Stimulated activated effector memory CD8-positive, alpha-beta T cell treated with anti-CD3 and anti-CD28 coated beads, Interleukin-12 subunit alpha, Interleukin-12 subunit beta, amount 100 ng/mL, for 72 hours (primary cell): ENCODE measurements at regions not wholly inside any gene's neighbourhood (a gene's known extent, or its start where the extent isn't known, plus 50 kb on each side); places are given as distances from the start of the nearest gene placed in this dataset.
A peak's percentile ranks its signal among the peaks of the same experiment; 100 is the strongest.

Source experiments
- ATAC-seq: fragments of 150-1000 bp; cut with Tn5 transposase; 2 replicates; pipeline ENCODE4 v1.10.0; 2021
- DNase-seq, 2 donors: peaks; one replicate each; pipeline ENCODE4 v3.0.0; 2021 to 2022; ENCODE audit warnings: low spot score in 2 of 2
- H3K27ac Mint-ChIP-seq: one replicate; pipeline ENCODE4 v1.8.0; 2022; ENCODE audit warnings: mild to moderate bottlenecking, mixed read lengths
- H3K36me3 Mint-ChIP-seq: one replicate; pipeline ENCODE4 v1.8.0; 2022; ENCODE audit warnings: mild to moderate bottlenecking, mixed read lengths
- H3K4me1 Mint-ChIP-seq: one replicate; pipeline ENCODE4 v1.8.0; 2022; ENCODE audit warnings: mixed read lengths
- H3K4me3 Mint-ChIP-seq: one replicate; pipeline ENCODE4 v1.8.0; 2022; ENCODE audit warnings: mild to moderate bottlenecking, mixed read lengths
- H3K9me3 Mint-ChIP-seq: one replicate; pipeline ENCODE4 v1.8.0; 2022; ENCODE audit warnings: mixed read lengths

DNA sequence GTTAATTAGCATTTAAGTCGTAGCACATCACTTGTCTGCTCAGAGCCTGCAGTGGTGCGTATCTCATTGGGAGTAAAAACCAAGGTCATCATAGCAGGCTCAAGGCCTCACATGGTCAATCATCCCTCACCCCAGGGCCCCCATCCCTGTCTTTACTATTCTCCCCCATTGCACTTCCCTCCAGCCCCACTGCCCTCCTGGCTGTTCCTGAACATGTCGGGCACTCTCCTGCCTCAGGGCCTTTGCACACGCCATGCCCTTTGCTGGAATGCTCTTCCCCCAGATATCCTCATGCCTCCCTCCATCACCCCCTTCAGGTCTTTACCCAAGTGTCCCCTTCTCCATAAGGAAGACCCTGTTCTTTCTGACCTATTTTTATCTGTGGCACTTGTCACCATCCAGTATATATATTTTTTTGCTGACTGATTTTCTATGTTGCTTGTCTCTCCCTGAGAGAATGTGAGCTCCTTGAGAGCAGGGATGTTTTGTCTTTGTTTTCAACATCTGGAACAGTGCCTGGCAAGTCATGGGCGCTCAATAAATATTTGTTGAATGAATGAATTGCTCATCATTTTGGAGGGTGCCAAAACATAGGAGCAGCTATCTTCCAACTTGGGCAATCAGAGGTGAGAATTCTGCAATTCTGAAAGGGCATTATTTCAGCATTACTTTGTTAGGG, 74.1 kb upstream of the POU3F1 start:
- Mint-ChIP-seq H3K27ac (no peak overlapping the region), H3K4me3 (no peak overlapping the region), H3K36me3 (no peaks in the 10 kb centered on the region), H3K9me3 (no peaks in the 10 kb centered on the region), H3K4me1 (no peaks in the 10 kb centered on the region)
- ATAC-seq (no peak), DNase-seq (no peak)

DNA sequence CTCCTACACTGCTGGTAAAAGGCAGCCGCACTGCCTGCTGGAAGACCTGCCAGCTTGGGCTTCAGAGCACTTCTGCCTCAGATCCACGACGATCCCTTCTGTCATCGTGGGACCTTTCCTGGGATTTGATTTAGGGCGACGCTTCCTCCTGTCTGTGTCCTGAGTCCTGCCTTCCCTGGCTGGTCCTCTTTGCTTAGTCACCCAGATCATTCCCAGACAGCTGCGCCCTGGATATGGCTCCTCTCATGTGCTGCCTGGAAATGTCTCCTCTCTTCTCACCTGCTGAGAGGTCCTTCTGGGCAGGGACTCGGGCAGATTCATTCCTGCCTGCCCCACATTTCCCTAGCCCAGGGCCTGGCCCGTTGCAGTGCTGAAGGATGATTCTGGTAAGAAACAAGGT, 72.4 kb upstream of the POU3F1 start:
- H3K27ac Mint-ChIP-seq = no peak overlapping the region
- H3K4me3 Mint-ChIP-seq = no peak overlapping the region
- H3K9me3 Mint-ChIP-seq = no peaks in the 10 kb centered on the region
- DNase-seq = no peak
- H3K4me1 Mint-ChIP-seq = no peaks in the 10 kb centered on the region
- no peak for ATAC-seq
- no peaks in the 10 kb centered on the region for H3K36me3 Mint-ChIP-seq

- H3K36me3 Mint-ChIP-seq = no peaks in the 10 kb centered on the region
- no peak for ATAC-seq
- no peak overlapping the region for H3K27ac Mint-ChIP-seq
- H3K4me1 Mint-ChIP-seq = no peaks in the 10 kb centered on the region
- no peak for DNase-seq
- no peaks in the 10 kb centered on the region for H3K9me3 Mint-ChIP-seq
- H3K4me3 Mint-ChIP-seq = no peak overlapping the region
Observed at GRCh38 chr1:38117444-38117887, 70.9 kb upstream of the POU3F1 start.

GRCh38 chr1:38115682-38116202, 69.1 kb upstream of the POU3F1 start:
- H3K36me3 Mint-ChIP-seq = no peaks in the 10 kb centered on the region
- H3K4me1 Mint-ChIP-seq = no peaks in the 10 kb centered on the region
- no peak for ATAC-seq
- H3K4me3 Mint-ChIP-seq = no peak overlapping the region
- H3K9me3 Mint-ChIP-seq = no peaks in the 10 kb centered on the region
- H3K27ac Mint-ChIP-seq = peak overlapping the region; percentile 44
- DNase-seq = no peak

DNA sequence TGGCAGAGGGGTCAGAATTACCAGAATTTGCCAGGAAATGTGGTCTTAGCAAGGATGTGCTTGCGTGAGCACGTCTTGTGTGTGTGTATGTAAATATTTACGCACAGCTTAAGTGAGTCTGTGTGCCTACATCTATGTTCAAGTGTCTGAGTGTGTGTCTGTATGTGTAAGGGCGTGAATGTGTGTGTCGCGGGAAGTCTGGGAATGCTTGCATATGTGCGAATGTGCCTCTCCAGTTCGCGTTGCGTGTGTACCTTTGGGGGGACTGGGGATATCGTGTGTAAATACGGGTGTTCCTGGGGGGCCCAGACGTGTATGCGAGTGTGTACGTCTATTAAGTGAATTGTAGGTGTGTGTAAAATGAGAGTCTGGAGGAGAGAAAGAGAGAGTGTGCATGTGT, 68.6 kb upstream of the POU3F1 start:
- H3K4me1 Mint-ChIP-seq = no peaks in the 10 kb centered on the region
- H3K9me3 Mint-ChIP-seq = no peaks in the 10 kb centered on the region
- no peak overlapping the region for H3K27ac Mint-ChIP-seq
- H3K36me3 Mint-ChIP-seq = no peaks in the 10 kb centered on the region
- no peak overlapping the region for H3K4me3 Mint-ChIP-seq
- ATAC-seq (no peak), DNase-seq (no peak)

DNA sequence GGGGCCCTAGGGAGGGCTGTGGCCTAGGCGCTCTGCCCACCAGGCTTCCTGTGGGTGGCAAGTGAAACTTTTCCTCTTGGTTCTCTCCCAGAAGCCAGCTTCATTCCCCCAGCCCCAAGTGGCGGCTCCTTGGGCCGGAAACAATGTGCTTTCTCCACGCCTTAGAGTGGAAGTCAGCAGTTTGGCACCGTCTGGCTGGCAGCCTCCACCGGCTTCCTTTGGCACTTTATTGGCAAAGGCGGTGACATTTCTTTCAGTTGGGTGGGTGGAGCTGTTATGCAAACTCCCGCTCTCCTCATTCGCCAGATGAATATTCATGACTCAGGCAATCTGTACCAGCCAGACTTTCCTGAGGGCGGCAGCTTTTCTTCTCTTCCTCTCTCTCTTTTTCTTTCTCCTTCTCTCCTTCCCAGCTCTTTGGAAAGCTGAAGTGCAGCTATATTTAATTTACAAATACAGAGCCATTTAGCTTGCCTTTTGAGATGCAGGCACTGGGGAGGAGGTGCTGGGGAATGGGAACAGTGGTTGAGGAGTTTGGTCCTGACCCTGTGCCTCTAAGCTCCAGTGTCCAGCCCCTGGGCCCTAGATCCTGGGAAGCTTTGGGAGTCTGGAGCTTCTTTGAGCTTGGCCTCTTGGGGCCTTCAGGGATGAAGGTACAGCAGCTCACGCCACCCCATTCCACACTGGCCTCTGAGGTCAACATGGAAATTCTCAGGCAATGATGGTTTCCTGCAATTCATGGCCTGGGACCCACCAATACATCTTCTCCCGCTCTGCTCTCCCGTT, 67.8 kb upstream of the POU3F1 start:
- Mint-ChIP-seq H3K4me3 (no peak overlapping the region), H3K4me1 (no peaks in the 10 kb centered on the region), H3K36me3 (no peaks in the 10 kb centered on the region), H3K9me3 (no peaks in the 10 kb centered on the region), H3K27ac (no peak overlapping the region)
- DNase-seq = no peak
- ATAC-seq = no peak

- Mint-ChIP-seq H3K9me3 (no peaks in the 10 kb centered on the region), H3K4me1 (no peaks in the 10 kb centered on the region), H3K36me3 (no peaks in the 10 kb centered on the region), H3K27ac (no peak overlapping the region), H3K4me3 (no peak overlapping the region)
- ATAC-seq (no peak), DNase-seq (no peak)
Observed at GRCh38 chr1:38113159-38113666, 66.6 kb upstream of the POU3F1 start.

DNA sequence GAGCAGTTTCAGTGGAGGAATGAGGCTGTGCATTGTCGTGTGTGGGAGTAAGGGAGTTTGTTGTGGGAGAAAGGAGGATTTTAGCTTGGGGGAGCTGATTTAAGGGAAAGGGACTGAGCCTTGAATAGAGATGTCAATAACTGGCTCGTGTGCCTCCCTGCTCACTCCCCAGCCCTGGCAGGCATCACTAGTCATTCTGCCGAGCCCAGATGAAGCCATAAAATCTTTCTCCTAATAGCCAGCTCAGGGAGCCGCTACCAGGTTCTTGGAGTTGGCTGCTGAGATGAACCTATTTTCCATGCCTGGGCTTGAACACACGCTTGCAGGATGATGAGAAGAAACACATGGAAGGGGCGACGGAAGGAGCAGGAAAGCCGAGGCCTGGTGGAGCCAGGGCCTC, 65.0 kb upstream of the POU3F1 start:
- H3K36me3 Mint-ChIP-seq = no peaks in the 10 kb centered on the region
- DNase-seq (no peak), ATAC-seq (no peak)
- no peaks in the 10 kb centered on the region for H3K4me1 Mint-ChIP-seq
- no peaks in the 10 kb centered on the region for H3K9me3 Mint-ChIP-seq
- H3K4me3 Mint-ChIP-seq = no peak overlapping the region
- H3K27ac Mint-ChIP-seq = no peak overlapping the region

- no peaks in the 10 kb centered on the region for H3K9me3 Mint-ChIP-seq
- H3K4me1 Mint-ChIP-seq = no peaks in the 10 kb centered on the region
- H3K36me3 Mint-ChIP-seq = no peaks in the 10 kb centered on the region
- no peak for ATAC-seq
- DNase-seq = no peak
- H3K4me3 Mint-ChIP-seq = no peak overlapping the region
- H3K27ac Mint-ChIP-seq = no peak overlapping the region
Observed at GRCh38 chr1:38105267-38105666, 58.7 kb upstream of the POU3F1 start.

DNA sequence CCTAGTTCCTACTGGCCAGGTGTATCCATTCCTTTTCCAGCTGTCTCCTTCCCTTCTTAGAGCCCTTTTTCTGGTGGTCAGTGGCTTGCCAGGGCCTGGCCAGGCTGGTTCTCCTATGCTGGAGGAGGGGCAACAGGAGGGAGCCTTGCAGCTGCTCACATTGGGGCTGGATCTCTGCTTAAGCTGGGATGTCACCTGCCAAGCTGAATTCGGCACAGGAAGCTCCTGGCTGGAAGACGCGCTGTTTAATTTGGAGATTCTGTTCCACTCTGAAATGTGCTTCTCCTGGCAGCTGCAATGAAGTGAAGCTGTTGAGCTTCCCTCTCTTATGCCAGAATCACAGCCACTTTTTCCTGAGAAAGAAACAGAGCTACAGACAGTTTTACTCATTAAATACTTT, 56.0 kb upstream of the POU3F1 start:
- no peak overlapping the region for H3K27ac Mint-ChIP-seq
- ATAC-seq = no peak

GRCh38 chr1:38101037-38101785, 54.6 kb upstream of the POU3F1 start:
- Mint-ChIP-seq H3K9me3 (no peaks in the 10 kb centered on the region), H3K4me1 (no peaks in the 10 kb centered on the region), H3K36me3 (no peaks in the 10 kb centered on the region), H3K27ac (no peak overlapping the region), H3K4me3 (no peak overlapping the region)
- ATAC-seq (no peak), DNase-seq (no peak)

More for the DNA sequence above, 56.0 kb upstream of the POU3F1 start:
- Mint-ChIP-seq H3K36me3 (no peaks in the 10 kb centered on the region), H3K4me1 (no peaks in the 10 kb centered on the region), H3K9me3 (no peaks in the 10 kb centered on the region), H3K4me3 (no peak overlapping the region)
- no peak for DNase-seq

DNA sequence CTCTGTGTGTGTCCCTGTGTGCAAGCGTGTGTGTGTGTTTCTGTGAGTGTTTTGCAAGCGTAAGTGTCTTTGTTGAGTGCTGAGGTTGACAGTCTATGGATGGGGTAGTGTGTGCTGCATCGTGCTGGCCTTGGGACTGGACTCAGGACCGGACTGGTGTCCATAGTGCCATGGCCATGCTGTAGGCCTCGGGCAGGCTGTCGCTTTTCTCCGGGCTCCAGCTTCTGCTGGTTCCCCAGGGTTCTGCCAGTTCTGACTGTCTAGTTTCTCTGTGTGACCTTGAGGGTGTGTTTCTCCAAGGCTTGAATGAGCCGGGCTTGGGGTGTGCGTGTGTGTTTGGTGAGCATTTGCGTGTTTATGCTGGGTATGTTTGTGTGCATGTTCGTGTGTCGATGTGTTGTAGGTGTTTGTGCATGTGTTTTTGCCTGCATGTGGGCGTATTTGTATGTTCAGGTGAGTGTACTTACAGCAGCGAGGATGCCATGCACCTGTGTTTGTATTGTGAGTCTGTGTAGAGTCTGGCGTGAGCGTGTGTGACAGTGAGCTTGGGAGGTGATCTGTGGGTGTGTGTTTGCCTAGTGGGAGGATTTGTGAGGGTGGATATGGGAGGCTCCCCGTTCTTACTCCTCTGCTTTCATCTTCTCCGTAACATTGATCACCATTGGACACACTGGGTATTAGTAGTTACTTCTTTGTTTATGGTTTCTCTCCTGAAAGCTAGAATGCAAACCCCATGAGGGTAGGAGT, 51.7 kb upstream of the POU3F1 start:
- Mint-ChIP-seq H3K36me3 (no peaks in the 10 kb centered on the region), H3K27ac (no peak overlapping the region), H3K4me3 (no peak overlapping the region), H3K4me1 (no peaks in the 10 kb centered on the region), H3K9me3 (no peaks in the 10 kb centered on the region)
- ATAC-seq = no peak
- DNase-seq = no peak

GRCh38 chr1:38097284-38097898, 50.8 kb upstream of the POU3F1 start:
- Mint-ChIP-seq H3K4me3 (no peak overlapping the region), H3K36me3 (no peaks in the 10 kb centered on the region), H3K27ac (no peak overlapping the region), H3K9me3 (no peaks in the 10 kb centered on the region), H3K4me1 (no peaks in the 10 kb centered on the region)
- ATAC-seq (no peak), DNase-seq (no peak)
